NCI-H524 treated with DMSO at 0.1 percent for 48 hours (cell line): ENCODE measurements at regions not wholly inside any gene's neighbourhood (a gene's known extent, or its start where the extent isn't known, plus 50 kb on each side); places are given as distances from the start of the nearest gene placed in this dataset.
"Not testable (repeated sequence)": the region's sequence is repeated elsewhere in the genome, so short reads cannot be mapped to it uniquely, and the experiment has no call there.

ENCODE experiments used
- DNase-seq: peaks from one replicate; lab custom pipeline; 2025; lab: John Stamatoyannopoulos, UW

DNA sequence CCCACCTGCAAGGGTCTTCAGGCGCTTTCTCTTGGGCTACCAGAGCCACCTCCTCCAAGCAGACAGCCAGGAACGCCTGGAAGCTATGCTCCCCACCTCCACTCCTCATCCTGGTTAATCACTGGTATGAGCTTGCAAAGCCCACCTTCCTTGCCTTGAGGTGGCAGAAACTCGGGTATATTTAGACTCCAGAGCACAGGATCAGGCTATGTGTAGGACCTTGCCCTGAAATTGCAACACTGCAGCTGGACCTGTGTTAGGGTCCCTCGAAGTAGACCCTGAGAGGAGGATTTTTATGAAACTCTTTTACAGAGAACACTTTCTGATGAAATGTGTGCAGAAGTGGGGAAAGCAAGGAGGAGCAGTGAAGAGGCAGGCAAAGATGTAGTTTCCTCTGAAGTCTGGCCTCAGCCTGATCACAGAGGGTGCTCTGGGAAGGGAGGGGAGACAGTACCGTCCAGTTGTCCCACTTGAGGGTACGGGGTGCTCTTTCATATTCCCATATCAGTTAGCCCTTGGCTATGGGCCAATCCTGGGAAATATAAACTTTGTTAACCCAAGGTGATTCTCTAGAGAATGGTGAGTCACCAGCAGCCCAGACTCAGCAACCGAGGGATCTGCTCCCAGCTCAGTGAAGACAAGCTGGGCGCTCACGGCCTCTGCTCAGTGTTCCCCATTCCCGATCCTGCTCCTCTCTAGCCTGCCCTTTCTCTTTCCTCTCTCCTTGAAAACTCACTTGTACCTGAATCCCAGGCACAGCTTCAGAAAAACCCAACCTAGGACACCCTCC, 157.9 kb downstream of the UQCRFS1 start:
- no peak for DNase-seq

DNA sequence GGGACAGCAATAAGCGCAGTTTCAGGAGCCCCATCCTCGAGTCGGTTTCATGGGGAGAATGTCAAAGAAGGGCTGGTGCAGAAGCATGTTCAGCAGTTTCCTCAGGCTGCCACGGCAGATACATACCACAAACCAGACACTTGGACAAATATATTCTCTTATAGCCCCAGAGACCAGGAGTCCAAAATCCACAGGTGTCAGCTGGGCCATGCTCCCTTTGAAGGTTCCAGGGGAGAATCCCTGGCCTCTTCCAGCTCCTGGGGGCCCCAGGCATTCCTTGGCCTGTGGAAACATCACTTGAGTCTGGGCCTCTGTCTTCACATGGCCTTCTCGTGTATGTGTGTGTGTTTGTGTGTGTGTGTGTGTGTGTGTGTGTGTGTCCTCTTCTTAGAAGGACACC, 164.1 kb downstream of the UQCRFS1 start:
- DNase-seq: no peak

DNA sequence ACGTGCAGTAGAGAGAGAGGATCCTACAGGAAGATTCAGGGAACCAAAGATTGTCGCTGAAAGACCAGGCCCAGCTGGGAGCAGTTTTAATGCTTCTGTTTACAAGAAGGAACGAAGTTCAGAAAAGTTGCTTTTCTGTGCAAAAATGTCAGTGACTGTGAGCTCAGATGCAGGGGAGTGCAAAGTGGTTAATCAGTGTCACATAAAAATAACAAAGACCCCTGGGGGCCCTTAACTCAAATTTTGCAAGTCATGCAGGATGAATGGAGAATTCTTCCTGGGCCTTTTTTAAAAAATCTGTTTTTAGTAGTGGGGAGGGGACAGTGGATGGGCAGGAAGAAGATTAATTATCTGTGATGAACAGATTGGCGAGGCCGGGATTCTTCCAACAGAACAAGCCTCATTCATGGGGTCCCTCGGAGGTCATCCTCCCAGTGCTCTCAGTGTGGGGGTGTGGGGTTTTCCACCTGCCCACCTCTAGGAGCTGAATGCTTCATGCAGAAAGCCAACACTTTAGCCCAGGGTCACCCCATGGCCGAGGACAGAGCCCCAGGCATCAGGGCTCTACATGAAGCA, 167.2 kb downstream of the UQCRFS1 start:
- DNase-seq: no peak

DNA sequence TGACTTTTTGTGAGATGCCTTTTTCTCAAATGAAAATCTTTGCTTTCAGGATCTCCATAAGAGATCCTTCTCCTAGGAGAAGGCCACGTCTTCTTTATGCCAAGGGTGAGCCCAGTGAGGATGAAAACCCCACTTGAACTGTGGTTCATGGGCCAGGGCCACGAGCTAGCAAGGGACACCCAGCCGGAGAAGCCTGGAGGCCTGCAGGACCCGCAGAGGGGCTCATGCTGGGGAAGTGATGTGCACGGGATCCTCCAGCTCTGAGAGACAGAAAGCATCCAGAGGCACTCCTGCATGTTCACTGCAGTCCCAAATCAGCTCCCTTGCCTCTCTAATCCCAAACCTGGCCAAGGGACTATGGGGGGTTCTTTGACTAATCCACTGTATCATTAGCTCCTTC, 168.9 kb downstream of the UQCRFS1 start:
- DNase-seq: no peak

DNA sequence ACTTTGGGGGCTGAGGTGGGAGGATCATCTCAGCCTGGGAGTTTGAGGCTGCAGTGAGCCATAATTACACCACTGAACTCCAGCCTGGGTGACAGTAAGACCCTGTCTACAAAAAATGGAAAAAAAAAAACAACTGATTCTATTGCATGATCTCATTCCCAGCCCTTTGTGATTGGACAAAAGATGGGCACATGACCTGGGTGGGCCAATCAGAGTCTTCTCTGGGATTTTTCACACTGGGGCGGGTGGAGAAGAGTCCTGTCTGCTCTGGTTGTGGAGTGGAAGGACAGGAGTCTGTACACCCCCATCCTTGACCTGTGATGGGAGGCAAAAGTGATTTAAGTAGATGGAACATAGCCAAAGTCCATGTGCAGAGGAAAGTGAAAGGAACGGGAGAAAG, 170.5 kb downstream of the UQCRFS1 start:
- no peak for DNase-seq

DNA sequence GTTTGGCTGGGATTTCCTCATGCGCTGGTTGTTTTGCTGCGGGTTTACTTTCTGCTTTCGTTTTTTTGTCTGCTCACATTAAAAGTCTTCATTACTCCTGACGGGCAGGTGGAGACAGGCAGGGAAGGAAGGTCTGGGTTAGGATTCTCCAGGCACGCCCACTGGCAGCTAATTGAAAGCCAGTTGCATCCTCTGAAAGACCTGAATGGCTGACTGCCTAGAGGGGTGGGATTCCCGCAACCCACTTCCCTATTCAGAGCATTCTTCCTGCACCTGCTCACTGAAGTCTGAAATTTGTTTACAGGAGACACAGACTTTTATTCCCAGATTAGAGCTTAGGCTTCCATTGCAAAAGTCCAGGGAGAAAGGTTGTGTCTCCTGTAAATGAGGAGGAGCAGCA, 172.0 kb downstream of the UQCRFS1 start:
- DNase-seq: no peak

DNA sequence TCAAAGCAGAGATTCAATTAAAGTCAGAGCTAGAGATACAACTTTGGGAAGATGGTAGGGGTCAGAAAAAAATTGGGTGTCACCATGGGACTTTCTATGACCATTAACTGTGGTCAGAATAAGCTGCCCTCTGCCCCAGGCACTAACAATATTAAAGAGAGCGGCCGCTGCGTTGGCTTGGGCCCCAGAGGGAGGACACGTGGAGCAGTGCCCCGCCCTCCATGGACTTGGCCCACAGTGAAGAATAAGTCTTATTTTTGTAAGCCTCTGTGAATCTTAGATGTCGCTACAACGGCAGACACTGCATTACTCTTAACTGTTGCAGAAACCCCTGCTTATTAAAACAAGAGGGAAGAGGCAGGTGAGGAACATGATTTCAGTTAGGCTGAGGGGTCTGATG, 172.7 kb downstream of the UQCRFS1 start:
- no peak for DNase-seq

DNA sequence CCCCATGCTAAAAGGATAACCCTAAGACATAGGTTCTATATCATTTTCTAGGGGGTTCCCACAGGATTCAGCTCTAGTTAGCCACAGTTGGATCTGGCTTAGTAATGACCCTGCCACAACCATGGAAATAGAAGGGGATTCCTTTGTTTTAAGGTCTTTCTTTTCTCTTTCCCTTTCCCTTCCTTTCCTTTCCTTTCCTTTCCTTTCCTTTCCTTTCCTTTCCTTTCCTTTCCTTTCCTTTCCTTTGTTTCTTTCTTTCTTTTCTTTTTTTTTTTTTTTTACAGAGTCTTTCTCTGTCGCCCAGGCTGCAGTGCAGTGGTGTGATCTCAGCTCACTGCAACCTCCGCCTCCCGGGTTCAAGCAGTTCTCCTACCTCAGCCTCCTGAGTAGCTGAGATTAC, 173.9 kb downstream of the UQCRFS1 start:
- DNase-seq: not testable (repeated sequence)

DNA sequence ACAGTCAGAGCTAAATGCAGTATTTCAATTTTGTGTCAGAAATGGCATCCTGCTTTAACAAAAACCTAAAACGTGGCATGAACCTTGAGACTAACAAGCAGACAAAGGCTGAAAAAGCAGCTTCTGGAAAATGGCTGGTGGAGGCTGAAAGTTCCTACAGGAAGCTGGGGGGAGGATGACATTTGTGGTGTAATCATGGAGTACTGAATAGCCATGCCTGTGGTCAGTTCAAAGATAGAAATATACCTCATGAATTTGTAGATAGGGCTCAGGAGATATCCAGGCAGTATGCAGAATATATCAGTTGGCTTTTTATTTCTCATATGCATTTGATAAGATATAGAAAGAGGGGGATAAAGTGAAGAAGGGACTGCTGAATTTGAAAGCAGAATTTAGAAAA, 181.7 kb downstream of the UQCRFS1 start:
- DNase-seq: no peak

DNA sequence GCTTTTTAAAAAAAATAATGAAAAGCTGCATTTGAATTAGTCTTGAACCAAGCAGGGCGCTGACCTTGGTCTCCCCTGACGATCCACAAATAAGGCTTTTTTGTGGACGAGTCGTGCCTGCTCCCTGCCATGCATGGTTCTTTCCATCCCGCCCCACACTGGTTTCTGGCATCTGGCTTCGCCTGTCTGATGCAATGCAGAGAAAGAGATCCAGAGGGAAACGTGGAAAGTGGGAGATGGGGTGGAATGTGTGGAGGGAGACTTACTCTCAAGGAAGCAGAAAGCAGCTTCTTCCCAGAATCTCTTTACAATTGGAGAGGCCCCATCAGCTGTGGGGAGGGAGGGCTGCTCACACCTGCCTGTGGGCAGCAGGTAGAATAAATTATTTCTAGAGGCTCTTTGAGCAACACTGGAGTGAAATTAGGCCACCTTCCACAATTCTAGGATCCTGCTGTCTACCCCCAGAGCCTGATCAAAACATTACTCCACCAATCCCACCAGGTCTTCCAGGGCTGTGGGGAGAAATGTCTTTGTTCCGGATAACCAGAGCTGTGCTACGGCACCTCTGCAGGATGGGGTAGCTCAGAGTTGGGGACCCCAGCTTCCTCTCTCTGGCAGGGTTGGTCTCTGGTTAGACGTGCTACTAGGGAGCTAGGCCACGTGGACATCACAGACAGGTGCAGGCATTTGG, 183.5 kb downstream of the UQCRFS1 start:
- DNase-seq: no peak

DNA sequence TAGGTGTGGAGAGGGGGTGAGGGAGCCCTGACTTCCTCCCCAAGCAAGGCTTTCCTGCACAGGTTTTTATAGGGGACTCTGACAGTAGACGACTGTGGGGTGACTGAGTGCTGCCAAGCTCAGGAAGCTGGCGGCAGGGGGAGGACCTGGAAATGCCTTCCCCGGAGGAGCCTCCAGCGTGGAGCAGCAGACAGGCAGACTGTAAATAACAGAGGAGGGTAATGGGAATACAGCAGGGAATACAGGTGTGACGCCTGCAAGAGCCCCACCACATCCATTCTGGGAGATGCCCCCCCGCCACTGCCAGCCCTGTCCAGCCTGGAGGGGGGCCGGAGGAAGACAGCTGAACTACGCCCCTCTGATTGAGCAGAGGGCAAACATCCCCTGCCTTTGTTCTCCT, 190.4 kb downstream of the UQCRFS1 start:
- DNase-seq: no peak

DNA sequence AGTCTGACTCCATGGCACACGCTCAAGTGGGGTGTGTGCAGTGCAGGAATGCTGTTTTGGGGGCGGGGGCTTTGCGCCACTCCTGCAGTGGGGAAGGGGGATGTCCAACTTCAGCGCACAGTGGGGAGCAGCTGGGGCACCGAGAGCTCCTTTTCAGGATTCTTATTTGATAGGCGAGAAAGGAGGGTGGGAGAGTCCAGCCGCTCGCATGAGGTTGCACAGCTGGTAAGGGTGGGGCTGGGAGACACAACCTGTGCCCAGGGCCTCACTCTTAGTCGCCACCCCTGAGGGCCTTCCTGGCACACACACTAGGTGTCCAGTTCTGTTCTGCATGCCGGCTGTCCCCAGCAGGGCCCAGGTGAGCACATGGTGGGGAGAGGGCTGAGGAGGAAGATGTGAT, 190.8 kb downstream of the UQCRFS1 start:
- DNase-seq: no peak

DNA sequence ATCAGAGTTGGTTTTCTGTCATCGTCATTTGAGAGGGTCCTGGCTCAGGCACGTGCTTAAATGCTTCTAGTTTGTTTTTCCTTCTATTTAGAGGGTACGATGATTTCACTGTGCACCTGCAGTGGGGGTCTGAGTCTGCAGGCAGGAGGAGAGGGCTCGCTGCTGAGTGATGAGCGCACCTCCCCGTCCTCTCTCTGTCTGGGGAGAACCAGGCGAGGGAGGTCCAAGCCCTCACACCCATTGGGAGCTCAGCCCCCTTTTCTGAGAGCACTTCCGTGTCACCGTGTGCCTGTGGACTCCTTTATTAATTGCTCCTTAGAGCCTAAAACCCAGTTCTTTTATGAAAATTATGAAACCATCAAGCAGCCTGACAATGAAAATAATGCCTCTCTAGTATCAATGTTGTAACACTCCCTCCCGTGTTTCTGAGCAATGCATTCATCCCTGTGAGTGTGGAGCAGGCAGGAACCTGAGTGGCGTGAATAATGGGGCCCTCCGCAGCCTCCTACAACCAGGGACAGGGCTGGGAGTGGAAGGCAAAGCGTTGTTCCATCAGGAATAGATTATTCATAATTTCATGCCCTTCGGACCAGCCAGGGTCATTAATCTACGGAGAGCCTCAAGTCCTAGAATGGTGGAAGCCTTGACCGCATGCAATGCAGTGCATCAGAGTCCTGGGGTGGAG, 191.6 kb downstream of the UQCRFS1 start:
- no peak for DNase-seq

DNA sequence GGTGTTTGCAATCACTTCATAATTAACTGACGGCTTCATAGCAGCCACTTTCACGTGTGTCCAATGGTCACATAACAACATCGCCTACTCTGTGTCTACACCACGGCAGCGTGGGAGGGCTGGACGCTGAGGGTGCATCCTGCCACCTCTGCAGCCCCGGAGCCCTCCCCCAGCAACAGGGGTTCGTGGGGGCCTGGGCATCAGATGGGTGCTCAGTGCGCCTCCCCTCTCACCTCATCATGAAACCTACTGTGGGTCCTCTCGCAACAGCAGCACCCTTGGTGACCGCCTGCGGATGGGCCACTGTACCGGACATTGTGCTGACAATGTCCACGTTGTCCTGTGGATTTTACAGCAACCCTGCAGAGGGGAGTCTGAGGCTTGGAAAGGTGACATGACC, 193.5 kb downstream of the UQCRFS1 start:
- DNase-seq: no peak

DNA sequence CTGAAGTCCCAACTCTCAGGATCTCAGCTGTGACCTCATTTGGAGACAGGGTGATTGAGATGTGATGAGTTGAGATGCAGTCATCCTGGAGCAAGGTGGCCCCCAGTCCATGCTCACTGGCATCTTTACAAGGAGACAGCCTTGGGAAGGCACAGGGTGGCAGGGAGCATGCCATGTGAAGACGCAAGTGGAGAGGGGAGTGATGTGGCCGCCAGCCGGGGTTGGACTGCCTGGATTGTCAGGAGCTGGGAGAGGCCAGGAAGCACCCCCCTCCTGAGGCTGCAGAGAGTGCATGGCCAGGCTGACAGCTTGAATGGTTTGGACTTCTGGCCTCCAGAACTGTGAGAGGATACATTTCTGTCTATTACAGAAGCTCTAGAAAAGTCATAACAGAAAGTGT, 194.4 kb downstream of the UQCRFS1 start:
- DNase-seq: no peak

DNA sequence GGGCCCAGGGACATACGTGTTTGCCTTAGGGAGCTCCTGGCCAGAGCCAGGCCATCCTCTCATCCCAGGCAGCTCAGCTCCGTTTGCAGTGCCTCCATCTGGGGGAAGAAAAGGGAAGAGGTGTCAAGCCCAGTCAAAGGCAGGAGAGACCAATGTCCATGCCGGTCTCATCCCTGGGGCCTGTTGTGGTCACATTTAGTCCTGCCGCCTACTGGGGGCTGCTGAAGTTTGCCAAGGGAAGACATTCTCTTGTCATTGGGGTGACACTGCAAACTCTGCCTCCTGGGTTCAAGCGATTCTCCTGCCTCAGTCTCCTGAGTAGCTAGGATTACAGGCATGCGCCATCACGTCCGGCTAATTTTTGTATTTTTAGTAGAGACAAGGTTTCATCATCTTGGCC, 195.2 kb downstream of the UQCRFS1 start:
- DNase-seq: no peak

DNA sequence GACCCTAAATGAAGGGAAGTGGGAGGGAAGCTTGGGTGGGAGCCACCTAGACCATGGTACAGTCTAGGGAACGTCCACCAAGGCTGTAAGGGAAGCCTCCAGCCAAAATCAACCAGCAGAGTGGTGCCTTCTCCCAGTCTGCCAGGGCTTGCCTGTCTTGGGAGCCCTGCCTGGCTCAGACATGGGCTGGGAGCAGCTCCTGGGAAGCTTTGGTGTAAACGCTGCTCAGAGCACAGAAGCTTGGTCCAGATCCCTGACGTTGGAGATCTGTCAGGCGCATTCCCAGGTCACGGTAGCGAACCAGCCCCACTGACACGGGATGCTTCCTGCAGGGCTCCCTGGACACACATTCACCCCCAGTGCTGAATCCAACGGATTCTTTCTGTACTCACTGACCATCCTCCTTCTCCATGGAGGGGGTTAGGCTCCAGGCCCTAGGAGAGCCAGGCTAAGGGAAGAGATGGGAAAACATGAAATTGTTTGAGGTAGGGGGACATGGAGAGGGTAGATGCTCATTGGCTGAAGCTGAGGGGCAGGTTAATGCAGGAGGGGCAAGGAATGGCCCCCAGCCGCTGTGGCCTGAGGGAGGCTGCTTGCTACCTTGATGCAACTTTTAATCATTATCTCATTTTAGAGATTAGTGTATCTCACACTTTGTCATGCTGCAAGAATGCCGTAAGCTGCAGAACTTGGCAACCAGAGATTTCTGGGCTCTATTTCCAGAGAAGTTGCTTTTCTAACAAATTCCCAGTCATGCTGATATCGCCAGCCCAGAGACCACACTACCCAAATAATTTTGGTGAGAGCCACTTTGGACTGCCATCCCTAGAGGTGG, 195.8 kb downstream of the UQCRFS1 start:
- no peak for DNase-seq

DNA sequence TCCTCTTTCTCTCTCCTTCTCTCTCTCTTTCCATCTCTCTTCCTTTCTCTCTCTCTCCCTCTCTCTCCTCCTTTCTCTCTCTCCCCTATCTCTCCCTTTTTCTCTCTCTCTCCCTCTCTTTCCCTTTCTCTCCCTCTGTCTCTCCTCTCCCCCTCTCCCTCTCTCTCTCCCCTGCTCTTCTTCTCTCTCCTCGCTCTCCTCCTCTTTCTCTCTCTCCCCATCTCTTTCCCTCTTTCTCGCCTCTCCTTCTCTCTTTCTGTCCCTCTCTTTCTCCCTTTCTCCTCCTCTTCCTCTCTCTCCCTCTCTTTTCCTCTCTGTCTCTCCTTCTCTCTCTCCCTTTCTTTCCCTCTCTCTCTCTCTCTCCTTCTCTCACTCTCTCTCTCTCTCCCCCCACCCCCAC, 196.6 kb downstream of the UQCRFS1 start:
- DNase-seq: no peak

DNA sequence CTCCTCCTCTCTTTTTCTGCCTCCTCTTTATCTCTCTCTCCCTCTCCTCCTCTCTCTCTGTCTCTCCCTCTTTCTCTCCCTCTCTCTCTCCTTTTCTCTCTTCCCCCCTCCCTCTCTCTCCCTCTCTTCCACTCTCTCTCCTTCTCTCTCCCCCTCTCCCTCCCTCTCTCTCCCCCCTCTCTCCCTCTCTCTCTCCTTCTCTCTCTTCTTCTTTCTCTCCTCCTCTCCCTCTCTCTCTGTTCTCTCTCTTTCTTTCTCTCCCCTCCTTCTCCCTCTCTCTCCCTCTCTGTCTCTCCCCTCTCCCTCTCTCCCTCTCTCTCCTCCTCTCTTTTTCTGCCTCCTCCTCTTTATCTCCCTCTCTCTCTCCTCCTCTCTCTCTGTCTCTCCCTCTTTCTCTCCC, 197.4 kb downstream of the UQCRFS1 start:
- no peak for DNase-seq

DNA sequence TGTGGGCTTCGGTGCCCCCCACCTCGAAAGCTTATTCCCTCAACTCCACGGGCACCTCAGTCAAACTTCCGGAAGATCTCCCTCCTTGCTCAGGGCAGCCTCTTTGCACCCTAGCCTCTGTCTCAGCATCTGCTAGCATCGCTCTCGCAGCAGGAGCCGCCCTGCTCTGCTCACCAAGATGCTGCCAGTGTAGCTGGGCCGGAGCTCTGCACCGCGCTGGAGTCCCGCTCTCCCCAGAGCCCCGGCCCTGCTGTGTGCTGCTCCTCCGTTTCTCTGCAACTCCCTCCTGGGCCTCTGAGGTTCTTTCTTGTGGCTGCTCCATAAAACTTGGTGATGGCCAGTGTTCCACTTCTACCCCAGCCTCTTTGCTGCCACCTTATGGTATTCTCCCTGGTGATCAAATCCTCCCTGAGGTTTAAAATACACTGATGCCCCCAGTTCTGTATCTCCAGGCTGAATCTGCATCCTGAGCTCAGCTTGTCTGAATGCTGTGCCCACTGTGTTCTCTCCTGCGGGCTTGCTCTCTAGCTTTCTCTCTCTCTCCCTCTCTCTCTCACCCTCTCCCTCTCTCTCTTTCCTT, 198.0 kb downstream of the UQCRFS1 start:
- DNase-seq: no peak

DNA sequence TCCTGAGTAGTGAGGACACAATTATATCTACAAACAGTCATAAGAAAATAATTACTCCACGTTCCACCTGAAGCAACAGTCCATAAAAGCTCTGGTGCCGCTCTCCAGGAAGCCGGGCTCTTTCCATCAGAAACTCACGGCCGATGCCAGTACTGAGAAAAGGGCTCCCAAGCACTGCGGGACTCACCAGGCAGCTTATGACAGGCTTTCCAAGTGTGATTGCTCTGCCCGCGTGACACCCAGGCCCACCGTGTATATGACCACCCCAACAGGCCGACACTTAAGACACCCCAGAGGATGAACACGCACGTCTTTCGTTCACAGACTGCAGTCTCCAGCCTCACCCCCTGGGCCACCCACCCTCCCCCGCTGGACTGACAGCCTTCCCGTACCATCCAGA, 199.0 kb downstream of the UQCRFS1 start:
- no peak for DNase-seq

DNA sequence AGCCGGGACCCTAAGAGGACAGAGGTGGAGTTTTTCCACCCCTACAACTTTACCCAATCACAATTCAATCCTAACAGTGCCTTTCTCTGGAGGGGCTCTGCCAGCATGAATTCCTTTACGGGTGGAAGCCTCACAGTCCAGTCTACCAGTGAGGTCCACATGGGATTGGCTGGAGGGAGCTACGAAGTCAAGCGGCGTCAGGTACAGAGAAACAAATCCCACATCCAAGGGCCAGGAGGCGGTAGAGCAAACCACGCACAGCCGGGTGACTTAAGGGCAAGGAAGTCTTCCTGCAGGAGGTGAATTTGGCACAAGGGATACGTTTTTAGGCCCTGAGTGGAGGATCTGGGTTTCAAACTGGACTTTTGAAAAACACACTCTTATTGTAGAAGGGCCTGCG, 199.6 kb downstream of the UQCRFS1 start:
- no peak for DNase-seq
